ENCODE measurements at regions not wholly inside any gene's neighbourhood (a gene's known extent, or its start where the extent isn't known, plus 50 kb on each side); places are given as distances from the start of the nearest gene placed in this dataset.

DNA sequence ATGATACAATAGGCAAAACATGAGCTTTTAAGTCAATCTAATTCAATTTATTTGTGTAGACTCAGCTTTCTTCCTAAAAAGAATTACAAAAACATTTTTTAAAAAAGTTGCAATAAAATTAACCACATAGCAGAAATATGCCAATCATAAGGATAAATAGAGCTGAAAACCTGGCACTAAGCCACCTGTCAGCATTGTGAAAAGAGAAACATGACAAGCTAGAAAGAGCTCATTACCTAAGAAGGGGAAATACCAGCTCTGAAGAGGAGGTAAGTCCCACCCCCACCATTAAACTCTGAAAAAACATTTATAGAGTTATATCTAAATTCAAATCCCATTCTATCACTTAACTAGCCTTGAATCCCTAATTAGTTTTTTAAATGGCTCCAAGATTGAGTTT, 372.9 kb downstream of the OSTF1 start:
- Mint-ChIP-seq H3K4me3 (no peak overlapping the region), H3K27me3 (ENCODE audit: insufficient read depth, low read depth, poor library complexity) (peaks cover 2% of the 10 kb centered on the region), H3K36me3 (ENCODE audit: low read depth) (peaks cover 7% of the 10 kb centered on the region; the same call in 2 of the 3 replicates), H3K4me1 (peaks cover 24% of the 10 kb centered on the region), H3K27ac (no peak overlapping the region), H3K9me3 (peaks cover 3% of the 10 kb centered on the region; the same call in 1 of the 3 replicates)
- Histone ChIP-seq H3K27me3 (ENCODE audit: insufficient read depth) (no peaks in the 10 kb centered on the region), H3K27ac (ENCODE audit: low read depth) (no peak overlapping the region), H3K4me2 (no peak overlapping the region), H3K9me2 (ENCODE audit: insufficient read depth) (peaks cover 16% of the 10 kb centered on the region), H3K4me3 (no peak overlapping the region), H3K4me1 (ENCODE audit: insufficient read depth) (peaks cover 33% of the 10 kb centered on the region), H4K20me1 (replicated peaks; ENCODE audit: insufficient read depth) (no peaks in the 10 kb centered on the region), H2AFZ (no peak overlapping the region), H3K79me2 (replicated peaks; ENCODE audit: insufficient read depth) (no peaks in the 10 kb centered on the region), H3F3A (replicated peaks; ENCODE audit: low read depth) (no peaks in the 10 kb centered on the region), H3K36me3 (ENCODE audit: insufficient read depth) (no peaks in the 10 kb centered on the region)
- ATAC-seq (no peak), DNase-seq (ENCODE audit: low spot score) (no peak)
- TF ChIP-seq JUNB (IDR thresholded peaks at IDR 0.05; ENCODE audit: unreplicated experiment) (no peak), NANOG (IDR thresholded peaks at IDR 0.05; ENCODE audit: borderline replicate concordance) (no peak), ZNF331 (CRISPR knock-in tag; IDR thresholded peaks at IDR 0.05; ENCODE audit: low read depth) (no peak), ETS1 (IDR thresholded peaks at IDR 0.05) (no peak), EZH2phosphoT487 (IDR thresholded peaks at IDR 0.05; ENCODE audit: unreplicated experiment) (no peak)
- TF ChIP-seq, protein P1, sequence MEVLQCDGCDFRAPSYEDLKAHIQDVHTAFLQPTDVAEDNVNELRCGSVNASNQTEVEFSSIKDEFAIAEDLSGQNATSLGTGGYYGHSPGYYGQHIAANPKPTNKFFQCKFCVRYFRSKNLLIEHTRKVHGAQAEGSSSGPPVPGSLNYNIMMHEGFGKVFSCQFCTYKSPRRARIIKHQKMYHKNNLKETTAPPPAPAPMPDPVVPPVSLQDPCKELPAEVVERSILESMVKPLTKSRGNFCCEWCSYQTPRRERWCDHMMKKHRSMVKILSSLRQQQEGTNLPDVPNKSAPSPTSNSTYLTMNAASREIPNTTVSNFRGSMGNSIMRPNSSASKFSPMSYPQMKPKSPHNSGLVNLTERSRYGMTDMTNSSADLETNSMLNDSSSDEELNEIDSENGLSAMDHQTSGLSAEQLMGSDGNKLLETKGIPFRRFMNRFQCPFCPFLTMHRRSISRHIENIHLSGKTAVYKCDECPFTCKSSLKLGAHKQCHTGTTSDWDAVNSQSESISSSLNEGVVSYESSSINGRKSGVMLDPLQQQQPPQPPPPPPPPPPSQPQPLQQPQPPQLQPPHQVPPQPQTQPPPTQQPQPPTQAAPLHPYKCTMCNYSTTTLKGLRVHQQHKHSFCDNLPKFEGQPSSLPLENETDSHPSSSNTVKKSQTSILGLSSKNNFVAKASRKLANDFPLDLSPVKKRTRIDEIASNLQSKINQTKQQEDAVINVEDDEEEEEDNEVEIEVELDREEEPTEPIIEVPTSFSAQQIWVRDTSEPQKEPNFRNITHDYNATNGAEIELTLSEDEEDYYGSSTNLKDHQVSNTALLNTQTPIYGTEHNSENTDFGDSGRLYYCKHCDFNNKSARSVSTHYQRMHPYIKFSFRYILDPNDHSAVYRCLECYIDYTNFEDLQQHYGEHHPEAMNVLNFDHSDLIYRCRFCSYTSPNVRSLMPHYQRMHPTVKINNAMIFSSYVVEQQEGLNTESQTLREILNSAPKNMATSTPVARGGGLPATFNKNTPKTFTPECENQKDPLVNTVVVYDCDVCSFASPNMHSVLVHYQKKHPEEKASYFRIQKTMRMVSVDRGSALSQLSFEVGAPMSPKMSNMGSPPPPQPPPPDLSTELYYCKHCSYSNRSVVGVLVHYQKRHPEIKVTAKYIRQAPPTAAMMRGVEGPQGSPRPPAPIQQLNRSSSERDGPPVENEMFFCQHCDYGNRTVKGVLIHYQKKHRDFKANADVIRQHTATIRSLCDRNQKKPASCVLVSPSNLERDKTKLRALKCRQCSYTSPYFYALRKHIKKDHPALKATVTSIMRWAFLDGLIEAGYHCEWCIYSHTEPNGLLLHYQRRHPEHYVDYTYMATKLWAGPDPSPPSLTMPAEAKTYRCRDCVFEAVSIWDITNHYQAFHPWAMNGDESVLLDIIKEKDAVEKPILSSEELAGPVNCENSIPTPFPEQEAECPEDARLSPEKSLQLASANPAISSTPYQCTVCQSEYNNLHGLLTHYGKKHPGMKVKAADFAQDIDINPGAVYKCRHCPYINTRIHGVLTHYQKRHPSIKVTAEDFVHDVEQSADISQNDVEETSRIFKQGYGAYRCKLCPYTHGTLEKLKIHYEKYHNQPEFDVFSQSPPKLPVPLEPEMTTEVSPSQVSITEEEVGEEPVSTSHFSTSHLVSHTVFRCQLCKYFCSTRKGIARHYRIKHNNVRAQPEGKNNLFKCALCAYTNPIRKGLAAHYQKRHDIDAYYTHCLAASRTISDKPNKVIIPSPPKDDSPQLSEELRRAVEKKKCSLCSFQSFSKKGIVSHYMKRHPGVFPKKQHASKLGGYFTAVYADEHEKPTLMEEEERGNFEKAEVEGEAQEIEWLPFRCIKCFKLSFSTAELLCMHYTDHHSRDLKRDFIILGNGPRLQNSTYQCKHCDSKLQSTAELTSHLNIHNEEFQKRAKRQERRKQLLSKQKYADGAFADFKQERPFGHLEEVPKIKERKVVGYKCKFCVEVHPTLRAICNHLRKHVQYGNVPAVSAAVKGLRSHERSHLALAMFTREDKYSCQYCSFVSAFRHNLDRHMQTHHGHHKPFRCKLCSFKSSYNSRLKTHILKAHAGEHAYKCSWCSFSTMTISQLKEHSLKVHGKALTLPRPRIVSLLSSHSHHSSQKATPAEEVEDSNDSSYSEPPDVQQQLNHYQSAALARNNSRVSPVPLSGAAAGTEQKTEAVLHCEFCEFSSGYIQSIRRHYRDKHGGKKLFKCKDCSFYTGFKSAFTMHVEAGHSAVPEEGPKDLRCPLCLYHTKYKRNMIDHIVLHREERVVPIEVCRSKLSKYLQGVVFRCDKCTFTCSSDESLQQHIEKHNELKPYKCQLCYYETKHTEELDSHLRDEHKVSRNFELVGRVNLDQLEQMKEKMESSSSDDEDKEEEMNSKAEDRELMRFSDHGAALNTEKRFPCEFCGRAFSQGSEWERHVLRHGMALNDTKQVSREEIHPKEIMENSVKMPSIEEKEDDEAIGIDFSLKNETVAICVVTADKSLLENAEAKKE (CRISPR knock-in tag; IDR thresholded peaks at IDR 0.05): no peak
- TF ChIP-seq, protein P2, sequence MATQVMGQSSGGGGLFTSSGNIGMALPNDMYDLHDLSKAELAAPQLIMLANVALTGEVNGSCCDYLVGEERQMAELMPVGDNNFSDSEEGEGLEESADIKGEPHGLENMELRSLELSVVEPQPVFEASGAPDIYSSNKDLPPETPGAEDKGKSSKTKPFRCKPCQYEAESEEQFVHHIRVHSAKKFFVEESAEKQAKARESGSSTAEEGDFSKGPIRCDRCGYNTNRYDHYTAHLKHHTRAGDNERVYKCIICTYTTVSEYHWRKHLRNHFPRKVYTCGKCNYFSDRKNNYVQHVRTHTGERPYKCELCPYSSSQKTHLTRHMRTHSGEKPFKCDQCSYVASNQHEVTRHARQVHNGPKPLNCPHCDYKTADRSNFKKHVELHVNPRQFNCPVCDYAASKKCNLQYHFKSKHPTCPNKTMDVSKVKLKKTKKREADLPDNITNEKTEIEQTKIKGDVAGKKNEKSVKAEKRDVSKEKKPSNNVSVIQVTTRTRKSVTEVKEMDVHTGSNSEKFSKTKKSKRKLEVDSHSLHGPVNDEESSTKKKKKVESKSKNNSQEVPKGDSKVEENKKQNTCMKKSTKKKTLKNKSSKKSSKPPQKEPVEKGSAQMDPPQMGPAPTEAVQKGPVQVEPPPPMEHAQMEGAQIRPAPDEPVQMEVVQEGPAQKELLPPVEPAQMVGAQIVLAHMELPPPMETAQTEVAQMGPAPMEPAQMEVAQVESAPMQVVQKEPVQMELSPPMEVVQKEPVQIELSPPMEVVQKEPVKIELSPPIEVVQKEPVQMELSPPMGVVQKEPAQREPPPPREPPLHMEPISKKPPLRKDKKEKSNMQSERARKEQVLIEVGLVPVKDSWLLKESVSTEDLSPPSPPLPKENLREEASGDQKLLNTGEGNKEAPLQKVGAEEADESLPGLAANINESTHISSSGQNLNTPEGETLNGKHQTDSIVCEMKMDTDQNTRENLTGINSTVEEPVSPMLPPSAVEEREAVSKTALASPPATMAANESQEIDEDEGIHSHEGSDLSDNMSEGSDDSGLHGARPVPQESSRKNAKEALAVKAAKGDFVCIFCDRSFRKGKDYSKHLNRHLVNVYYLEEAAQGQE (IDR thresholded peaks at IDR 0.05; ENCODE audit: unreplicated experiment): no peak
